Activated T-cell treated with anti-CD3 and anti-CD28 coated beads, Interleukin-2, amount 50 U/mL, for 4 hours (primary cell): ENCODE measurements at regions not wholly inside any gene's neighbourhood (a gene's known extent, or its start where the extent isn't known, plus 50 kb on each side); places are given as distances from the start of the nearest gene placed in this dataset.
"Not testable (repeated sequence)": the region's sequence is repeated elsewhere in the genome, so short reads cannot be mapped to it uniquely, and the experiment has no call there.

ENCODE experiments used
- ATAC-seq, 2 donors: fragments of 200-7000 bp; cut with Tn5 transposase; one replicate each; pipeline ENCODE4 v1.10.0; 2021
- DNase-seq: peaks from one replicate; pipeline ENCODE4 v3.0.0-alpha.2; 2020
- H3K27me3 Mint-ChIP-seq: one replicate; pipeline ENCODE4 v1.8.0; 2021; ENCODE audit warnings: low read depth, mixed read lengths
- H3K36me3 Mint-ChIP-seq: one replicate; pipeline ENCODE4 v1.8.0; 2022; ENCODE audit warnings: mixed read lengths; ENCODE audit not compliant: insufficient read depth
- H3K4me1 Mint-ChIP-seq: one replicate; pipeline ENCODE4 v1.8.0; 2021; ENCODE audit warnings: low read depth, mixed read lengths
- H3K4me3 Mint-ChIP-seq: one replicate; pipeline ENCODE4 v1.8.0; 2021; ENCODE audit warnings: mild to moderate bottlenecking, moderate library complexity, mixed read lengths
- H3K9me3 Mint-ChIP-seq: one replicate; pipeline ENCODE4 v1.8.0; 2021; ENCODE audit warnings: mixed read lengths

DNA sequence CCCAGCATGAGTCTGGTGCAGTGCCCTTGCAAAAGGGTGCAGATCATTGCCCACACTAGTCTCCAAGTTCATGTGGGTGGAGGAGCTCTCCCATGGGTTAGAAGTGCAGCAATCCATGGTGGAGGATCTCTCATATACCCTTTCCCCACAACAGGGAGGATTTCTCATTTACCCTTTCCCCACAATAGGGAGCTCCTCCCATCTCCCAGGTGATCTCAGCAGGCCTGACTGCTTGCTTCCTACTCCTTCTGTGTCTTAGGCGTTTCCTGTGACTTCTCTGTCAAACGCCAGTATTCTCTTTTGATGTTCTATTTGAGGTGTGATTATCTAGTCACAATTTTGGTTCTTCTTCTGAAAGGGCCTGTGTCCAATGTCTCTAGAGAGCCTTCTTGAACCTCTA, 133.8 kb upstream of the RFX3 start:
- H3K9me3 Mint-ChIP-seq: no peaks in the 10 kb centered on the region
- peaks cover 10% of the 10 kb centered on the region for H3K36me3 Mint-ChIP-seq
- no peaks in the 10 kb centered on the region for H3K4me1 Mint-ChIP-seq
- H3K4me3 Mint-ChIP-seq: no peak overlapping the region
- ATAC-seq: no peak
- no peaks in the 10 kb centered on the region for H3K27me3 Mint-ChIP-seq
- DNase-seq: no peak

GRCh38 chr9:3658964-3659363, 133.2 kb upstream of the RFX3 start:
- Mint-ChIP-seq H3K4me1 (no peaks in the 10 kb centered on the region), H3K9me3 (no peaks in the 10 kb centered on the region), H3K36me3 (peaks cover 10% of the 10 kb centered on the region), H3K27me3 (no peaks in the 10 kb centered on the region), H3K4me3 (no peak overlapping the region)
- ATAC-seq: no peak
- no peak for DNase-seq

DNA sequence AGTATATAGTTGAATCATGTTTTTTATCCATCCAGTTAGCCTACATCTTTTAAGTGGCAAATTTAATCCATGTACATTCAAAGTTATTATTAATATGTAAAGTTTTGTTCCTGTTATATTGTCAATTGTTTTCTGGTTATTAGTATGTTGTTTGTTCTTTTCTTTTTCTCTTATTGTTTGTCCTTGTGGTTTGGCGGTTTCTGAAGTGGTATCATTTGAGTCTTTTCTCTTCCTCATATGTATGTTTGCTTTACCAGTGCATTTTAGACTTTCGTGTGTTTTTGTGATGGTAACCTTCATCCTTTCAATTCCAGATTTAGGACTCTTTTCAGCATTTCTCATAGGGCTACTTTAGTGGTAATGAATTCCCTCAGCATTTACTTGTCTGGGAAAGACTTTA, 130.4 kb upstream of the RFX3 start:
- ATAC-seq (no peak), DNase-seq (no peak)
- Mint-ChIP-seq H3K4me1 (no peaks in the 10 kb centered on the region), H3K36me3 (peaks cover 8% of the 10 kb centered on the region), H3K4me3 (no peak overlapping the region), H3K27me3 (no peaks in the 10 kb centered on the region), H3K9me3 (no peaks in the 10 kb centered on the region)

DNA sequence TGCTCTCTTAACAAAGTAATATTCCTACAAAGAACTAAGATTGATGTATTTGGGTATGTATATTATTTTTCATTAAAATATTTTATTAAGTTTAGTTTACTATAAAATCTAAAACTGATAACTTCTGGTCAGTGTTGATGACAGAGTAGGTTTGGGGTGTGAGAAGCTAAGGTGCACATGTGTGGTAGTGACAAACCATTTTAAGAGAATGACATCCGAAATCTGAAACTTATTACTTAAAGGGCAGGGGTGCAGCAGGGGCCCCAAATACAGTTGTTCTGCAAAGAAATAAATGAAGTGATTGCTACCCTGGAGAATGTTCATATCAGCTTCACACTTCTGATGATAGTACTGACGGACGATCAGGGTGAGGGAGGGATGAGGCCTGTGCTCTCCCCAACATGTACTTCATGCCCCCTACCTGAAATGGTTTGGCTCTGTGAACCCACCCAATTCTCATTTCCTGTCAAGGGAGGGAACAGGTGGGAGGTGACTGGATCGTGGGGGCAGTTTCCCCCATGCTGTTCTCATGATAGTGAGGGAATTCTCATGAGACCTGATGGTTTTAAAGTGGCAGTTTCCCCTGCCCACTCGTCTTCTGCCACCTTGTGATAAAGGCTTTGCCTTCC, 125.3 kb upstream of the RFX3 start:
- ATAC-seq (peak; percentile 27 to 32), DNase-seq (no peak)
- H3K4me3 Mint-ChIP-seq: no peak overlapping the region
- no peaks in the 10 kb centered on the region for H3K36me3 Mint-ChIP-seq
- no peaks in the 10 kb centered on the region for H3K9me3 Mint-ChIP-seq
- H3K4me1 Mint-ChIP-seq: no peaks in the 10 kb centered on the region
- no peaks in the 10 kb centered on the region for H3K27me3 Mint-ChIP-seq

DNA sequence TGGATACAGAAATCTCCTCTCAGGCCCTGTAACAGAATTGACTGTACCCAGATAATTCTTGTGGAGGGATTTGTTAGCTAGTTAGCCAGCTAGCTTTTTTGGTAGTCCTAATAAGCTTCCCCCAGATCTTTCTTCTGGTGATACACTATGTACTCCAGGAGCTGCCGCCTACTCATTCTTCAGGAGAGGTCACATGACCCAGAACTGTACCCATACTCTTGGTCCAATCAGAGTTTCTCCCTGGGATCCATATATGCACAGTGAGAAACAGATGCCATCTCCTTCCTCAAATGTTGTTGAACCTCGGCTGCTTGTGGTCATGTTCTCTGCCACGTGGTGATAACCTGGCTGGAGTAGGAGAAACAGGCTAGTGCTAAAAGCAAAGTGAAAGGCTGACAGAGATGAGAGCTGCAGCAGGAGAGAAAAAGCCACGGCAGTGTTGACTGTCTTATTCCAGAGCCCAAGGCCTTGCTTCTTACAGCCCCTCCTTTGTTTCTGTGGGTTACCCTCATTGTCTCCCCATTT, 123.0 kb upstream of the RFX3 start:
- no peak for ATAC-seq
- no peaks in the 10 kb centered on the region for H3K4me1 Mint-ChIP-seq
- H3K27me3 Mint-ChIP-seq: no peaks in the 10 kb centered on the region
- DNase-seq: no peak
- no peaks in the 10 kb centered on the region for H3K36me3 Mint-ChIP-seq
- H3K9me3 Mint-ChIP-seq: no peaks in the 10 kb centered on the region
- H3K4me3 Mint-ChIP-seq: no peak overlapping the region

DNA sequence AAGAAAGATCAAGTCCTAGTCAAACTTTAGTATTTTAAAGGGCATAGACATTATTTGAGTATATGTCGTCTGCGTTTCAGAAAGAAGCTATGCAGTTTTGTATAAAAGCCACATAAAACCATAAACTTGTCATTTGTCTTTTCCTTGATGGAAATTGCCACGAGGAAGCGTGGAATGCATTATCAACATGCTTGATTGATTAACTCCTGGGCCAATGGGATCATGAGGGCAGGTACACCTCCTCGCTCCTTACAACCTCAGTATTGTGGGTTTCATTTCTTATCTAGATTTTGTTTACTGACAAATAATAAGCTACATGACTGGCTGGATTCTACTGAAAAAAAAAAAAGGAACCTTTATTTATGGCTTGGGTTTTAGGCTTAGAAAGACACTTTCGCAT, 122.5 kb upstream of the RFX3 start:
- DNase-seq: no peak
- H3K4me3 Mint-ChIP-seq: no peak overlapping the region
- no peaks in the 10 kb centered on the region for H3K27me3 Mint-ChIP-seq
- ATAC-seq: no peak
- no peaks in the 10 kb centered on the region for H3K9me3 Mint-ChIP-seq
- H3K36me3 Mint-ChIP-seq: no peaks in the 10 kb centered on the region
- no peaks in the 10 kb centered on the region for H3K4me1 Mint-ChIP-seq

DNA sequence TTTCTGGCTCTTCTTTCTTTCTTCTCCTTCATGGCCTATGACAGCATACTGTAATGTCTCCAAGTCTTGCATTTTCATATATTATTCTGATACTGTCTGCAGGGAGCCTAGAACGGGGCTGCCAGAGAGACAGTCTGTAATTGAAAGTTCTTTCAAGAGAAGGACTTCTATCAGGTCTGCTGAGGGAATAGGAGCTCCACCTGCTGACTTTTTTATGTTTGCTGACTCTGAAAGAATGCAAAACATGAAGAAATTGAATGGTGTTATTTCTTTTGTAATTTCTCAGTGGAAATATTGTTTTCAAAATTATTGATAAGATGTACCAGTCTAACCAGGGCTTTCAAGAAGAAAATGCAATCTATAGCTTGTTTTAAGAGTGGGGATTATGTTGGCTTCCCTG, 121.9 kb upstream of the RFX3 start:
- Mint-ChIP-seq H3K4me1 (no peaks in the 10 kb centered on the region), H3K4me3 (no peak overlapping the region), H3K36me3 (no peaks in the 10 kb centered on the region), H3K27me3 (no peaks in the 10 kb centered on the region), H3K9me3 (no peaks in the 10 kb centered on the region)
- no peak for ATAC-seq
- DNase-seq: no peak

- DNase-seq: no peak
- no peaks in the 10 kb centered on the region for H3K27me3 Mint-ChIP-seq
- H3K4me1 Mint-ChIP-seq: no peaks in the 10 kb centered on the region
- no peak overlapping the region for H3K4me3 Mint-ChIP-seq
- no peak for ATAC-seq
- H3K9me3 Mint-ChIP-seq: no peaks in the 10 kb centered on the region
- peaks cover 3% of the 10 kb centered on the region for H3K36me3 Mint-ChIP-seq
These were observed 120.4 kb upstream of the RFX3 start for GRCh38 chr9:3646226-3646625.

GRCh38 chr9:3642075-3642474, 116.3 kb upstream of the RFX3 start:
- H3K4me1 Mint-ChIP-seq, DNase-seq, H3K9me3 Mint-ChIP-seq, ATAC-seq, H3K27me3 Mint-ChIP-seq, H3K4me3 Mint-ChIP-seq: not testable (repeated sequence)
- peaks cover 12% of the 10 kb centered on the region for H3K36me3 Mint-ChIP-seq

- no peak for DNase-seq
- Mint-ChIP-seq H3K9me3 (peaks cover 13% of the 10 kb centered on the region), H3K4me3 (no peak overlapping the region), H3K36me3 (peaks cover 19% of the 10 kb centered on the region), H3K27me3 (no peaks in the 10 kb centered on the region), H3K4me1 (no peaks in the 10 kb centered on the region)
- no peak for ATAC-seq
These were observed 103.7 kb upstream of the RFX3 start for GRCh38 chr9:3629495-3629894.

DNA sequence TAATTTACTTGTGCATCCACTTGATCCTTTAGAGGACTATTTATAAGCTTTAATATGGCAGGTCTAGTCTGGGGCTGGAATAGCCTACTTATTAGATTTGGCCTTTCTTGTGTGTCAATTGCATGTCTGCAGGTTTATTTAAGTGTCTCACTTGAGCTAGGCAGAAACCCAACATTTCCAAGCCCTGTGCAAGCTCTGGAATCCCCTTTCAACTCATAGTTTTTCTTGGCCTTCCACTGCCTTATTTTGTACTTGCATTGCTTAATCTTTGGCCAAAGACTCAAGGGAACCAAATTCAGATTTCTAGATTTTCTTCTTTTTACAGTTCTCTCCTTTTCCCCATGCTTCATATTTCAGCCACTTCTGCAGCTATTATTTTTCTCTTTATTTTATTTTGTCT, 102.4 kb upstream of the RFX3 start:
- no peak for DNase-seq
- H3K27me3 Mint-ChIP-seq: no peaks in the 10 kb centered on the region
- H3K4me1 Mint-ChIP-seq: no peaks in the 10 kb centered on the region
- H3K9me3 Mint-ChIP-seq: peaks cover 13% of the 10 kb centered on the region
- H3K4me3 Mint-ChIP-seq: no peak overlapping the region
- no peak for ATAC-seq
- H3K36me3 Mint-ChIP-seq: peaks cover 21% of the 10 kb centered on the region

DNA sequence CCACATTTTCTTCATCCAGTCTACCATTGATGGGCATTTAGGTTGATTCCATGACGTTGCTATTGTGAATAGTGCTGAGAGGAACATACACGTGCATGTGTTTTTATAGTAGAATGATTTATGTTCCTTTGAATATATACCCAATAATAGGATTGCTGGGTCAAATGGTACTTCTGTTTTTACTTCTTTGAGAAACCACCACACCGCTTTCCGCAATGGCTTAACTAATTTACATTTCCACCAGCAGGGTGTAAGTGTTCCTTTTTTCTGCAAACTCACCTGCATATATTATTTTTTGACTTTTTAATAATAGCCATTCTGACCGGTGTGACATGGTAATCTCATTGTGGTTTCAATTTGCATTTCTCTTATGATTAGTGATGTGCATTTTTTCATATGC, 82.2 kb upstream of the RFX3 start:
- Mint-ChIP-seq H3K36me3 (peaks cover 8% of the 10 kb centered on the region), H3K27me3 (no peaks in the 10 kb centered on the region), H3K9me3 (peaks cover 7% of the 10 kb centered on the region), H3K4me1 (no peaks in the 10 kb centered on the region), H3K4me3 (no peak overlapping the region)
- no peak for ATAC-seq
- DNase-seq: no peak

DNA sequence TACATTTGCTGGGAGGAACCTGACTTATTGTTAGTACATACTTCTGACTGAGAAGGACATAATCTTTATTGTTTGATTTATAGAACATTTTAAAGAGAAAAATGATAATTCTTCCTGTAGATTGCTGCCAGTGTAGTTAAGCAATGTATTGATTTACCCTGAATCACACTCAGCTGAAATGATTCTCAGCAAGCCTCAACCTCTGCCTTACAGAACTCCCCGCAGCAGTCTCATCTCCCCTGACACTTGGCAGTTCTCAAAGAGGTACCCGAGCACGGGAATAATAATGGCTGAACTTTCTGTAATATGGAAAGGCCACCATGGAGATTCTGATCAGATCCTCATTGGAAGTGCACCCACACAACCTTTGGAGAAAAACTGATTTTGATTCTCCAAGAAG, 74.9 kb upstream of the RFX3 start:
- Mint-ChIP-seq H3K4me1 (no peaks in the 10 kb centered on the region), H3K36me3 (no peaks in the 10 kb centered on the region), H3K9me3 (no peaks in the 10 kb centered on the region), H3K4me3 (no peak overlapping the region), H3K27me3 (no peaks in the 10 kb centered on the region)
- DNase-seq: no peak
- ATAC-seq: no peak

- no peaks in the 10 kb centered on the region for H3K4me1 Mint-ChIP-seq
- DNase-seq (no peak), ATAC-seq (no peak)
- H3K4me3 Mint-ChIP-seq: no peak overlapping the region
- no peaks in the 10 kb centered on the region for H3K36me3 Mint-ChIP-seq
- no peaks in the 10 kb centered on the region for H3K9me3 Mint-ChIP-seq
- H3K27me3 Mint-ChIP-seq: no peaks in the 10 kb centered on the region
These were observed 72.0 kb upstream of the RFX3 start for GRCh38 chr9:3597792-3598191.

DNA sequence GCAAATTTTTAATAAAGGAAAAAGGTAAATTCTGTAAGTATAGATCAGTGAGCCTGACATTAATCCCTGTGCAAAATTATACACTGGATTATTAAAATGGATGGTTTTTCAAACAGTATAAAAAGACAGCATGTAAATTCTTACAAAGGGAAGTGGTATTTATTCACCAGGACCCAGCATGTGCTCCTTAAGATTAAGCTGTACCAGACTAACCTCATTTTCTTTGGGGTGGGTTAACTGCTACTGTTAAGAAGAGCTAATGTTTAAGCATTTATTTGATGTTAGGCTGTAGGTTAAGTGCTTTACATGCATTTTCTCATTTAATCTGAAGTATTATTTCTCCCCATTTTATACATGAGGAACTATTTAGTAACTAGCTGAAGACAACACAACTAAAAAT, 60.3 kb upstream of the RFX3 start:
- Mint-ChIP-seq H3K27me3 (no peaks in the 10 kb centered on the region), H3K36me3 (peaks cover 15% of the 10 kb centered on the region), H3K4me1 (no peaks in the 10 kb centered on the region), H3K9me3 (peaks cover 56% of the 10 kb centered on the region), H3K4me3 (no peak overlapping the region)
- DNase-seq: no peak
- ATAC-seq: no peak

DNA sequence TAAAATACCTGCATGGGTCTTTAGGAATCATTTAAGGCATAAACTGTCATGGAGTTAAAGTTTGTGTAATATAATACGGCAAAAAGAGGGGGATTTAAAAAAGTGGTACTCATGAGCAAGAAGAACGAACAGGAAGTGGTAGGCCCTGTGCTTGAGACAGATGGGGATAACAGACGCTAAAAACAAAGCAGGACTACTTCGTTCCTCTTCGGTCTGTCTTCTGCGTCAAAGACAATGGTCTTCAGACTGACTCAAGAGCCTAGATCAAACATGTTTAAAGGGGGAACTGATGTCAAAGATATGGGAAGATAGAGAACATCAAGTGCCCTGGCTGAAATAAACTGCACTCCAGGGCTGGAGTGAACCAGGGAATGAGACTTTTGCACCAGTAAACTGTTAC, 59.8 kb upstream of the RFX3 start:
- Mint-ChIP-seq H3K4me3 (no peak overlapping the region), H3K9me3 (peaks cover 54% of the 10 kb centered on the region), H3K27me3 (no peaks in the 10 kb centered on the region), H3K4me1 (no peaks in the 10 kb centered on the region), H3K36me3 (peaks cover 10% of the 10 kb centered on the region)
- no peak for DNase-seq
- no peak for ATAC-seq
